Lower lobe of right lung (tissue), 2 donors: ENCODE measurements at regions not wholly inside any gene's neighbourhood (a gene's known extent, or its start where the extent isn't known, plus 50 kb on each side); places are given as distances from the start of the nearest gene placed in this dataset.

Source experiments
- ATAC-seq, 2 donors: fragments of 200-7000 bp; cut with Tn5 transposase; one replicate each; pipeline ENCODE4 v1.9.1; 2020 to 2022; ENCODE audit warnings: mild to moderate bottlenecking in 2 of 2, moderate library complexity in 2 of 2
- DNase-seq: peaks from one replicate; pipeline ENCODE4 v3.0.0-alpha.2; 2020
- H3K27ac ChIP-seq: fragments of 200-600 bp; one replicate; pipeline ENCODE4 v1.8.0; 2022
- H3K27me3 ChIP-seq: fragments of 200-600 bp; one replicate; pipeline ENCODE4 v1.8.0; 2022; ENCODE audit warnings: low read depth
- H3K36me3 ChIP-seq: fragments of 200-600 bp; one replicate; pipeline ENCODE4 v1.8.0; 2022; ENCODE audit warnings: mild to moderate bottlenecking
- H3K4me1 ChIP-seq: fragments of 200-600 bp; one replicate; pipeline ENCODE4 v1.8.0; 2022
- H3K4me3 ChIP-seq: fragments of 200-600 bp; one replicate; pipeline ENCODE4 v1.8.0; 2022; ENCODE audit warnings: mild to moderate bottlenecking
- H3K9me3 ChIP-seq: fragments of 200-600 bp; one replicate; pipeline ENCODE4 v1.8.0; 2022
- CTCF ChIP-seq: fragments of 200-600 bp; IDR thresholded peaks from one replicate; pipeline ENCODE4 v1.8.0; 2022; ENCODE audit warnings: antibody characterized with exemption, mild to moderate bottlenecking
- intact Hi-C: fragments of 100-400 bp; cut with DNase I; formaldehyde crosslinking; loops from one replicate; pipeline ENCODE4 v1.11.0; 2022
- donor health status: DM: no; HTN: yes; CAD: no; lungs with severe emphysema.

- no peak for ATAC-seq
- intact Hi-C loops, result no loop called here
- DNase-seq, result no peak
- H3K36me3 ChIP-seq, result no peaks in the 10 kb centered on the region
- no peak for TF ChIP-seq CTCF
- H3K9me3 ChIP-seq, result no peaks in the 10 kb centered on the region
- H3K4me1 ChIP-seq, result no peaks in the 10 kb centered on the region
- H3K27ac ChIP-seq, result no peak overlapping the region
- H3K4me3 ChIP-seq, result no peak overlapping the region
- no peaks in the 10 kb centered on the region for H3K27me3 ChIP-seq
Observed at GRCh38 chr18:69326094-69326493, 74.6 kb upstream of the DOK6 start.

- ATAC-seq (no peak), DNase-seq (no peak)
- Histone ChIP-seq H3K27me3 (no peaks in the 10 kb centered on the region), H3K27ac (no peak overlapping the region), H3K4me1 (no peaks in the 10 kb centered on the region), H3K4me3 (no peak overlapping the region), H3K36me3 (no peaks in the 10 kb centered on the region), H3K9me3 (no peaks in the 10 kb centered on the region)
- intact Hi-C loops, result no loop called here
- no peak for TF ChIP-seq CTCF
Observed at GRCh38 chr18:69328086-69328485, 72.6 kb upstream of the DOK6 start.

- intact Hi-C loops, result no loop called here
- no peak overlapping the region for H3K4me3 ChIP-seq
- no peaks in the 10 kb centered on the region for H3K9me3 ChIP-seq
- no peaks in the 10 kb centered on the region for H3K36me3 ChIP-seq
- DNase-seq (no peak), ATAC-seq (no peak)
- no peak for TF ChIP-seq CTCF
- H3K27ac ChIP-seq, result no peak overlapping the region
- H3K4me1 ChIP-seq, result no peaks in the 10 kb centered on the region
- no peaks in the 10 kb centered on the region for H3K27me3 ChIP-seq
Observed at GRCh38 chr18:69330385-69331005, 70.2 kb upstream of the DOK6 start.

- H3K27me3 ChIP-seq, result no peaks in the 10 kb centered on the region
- H3K9me3 ChIP-seq, result no peaks in the 10 kb centered on the region
- no peak overlapping the region for H3K27ac ChIP-seq
- no peaks in the 10 kb centered on the region for H3K4me1 ChIP-seq
- DNase-seq, result no peak
- no peak for TF ChIP-seq CTCF
- no peak overlapping the region for H3K4me3 ChIP-seq
- H3K36me3 ChIP-seq, result no peaks in the 10 kb centered on the region
- intact Hi-C loops, result no loop called here
- no peak for ATAC-seq
Observed at GRCh38 chr18:69349912-69350597, 50.6 kb upstream of the DOK6 start.
